ENCODE measurements at regions not wholly inside any gene's neighbourhood (a gene's known extent, or its start where the extent isn't known, plus 50 kb on each side); places are given as distances from the start of the nearest gene placed in this dataset.

- no peak for DNase-seq
- Histone ChIP-seq H3K27ac (no peak overlapping the region), H3K4me3 (no peak overlapping the region), H3K9me3 (no peaks in the 10 kb centered on the region), H3K27me3 (no peaks in the 10 kb centered on the region), H3K36me3 (no peaks in the 10 kb centered on the region), H3K4me1 (no peaks in the 10 kb centered on the region)
- intact Hi-C loops (cut with DNase I), result no loop called here
- ATAC-seq, result no peak
- TF ChIP-seq CTCF (IDR thresholded peaks at IDR 0.05), result no peak
Observed at GRCh38 chr1:198830412-198830811, 191.6 kb downstream of the PTPRC start.

- H3K4me3 ChIP-seq, result no peak overlapping the region
- no peaks in the 10 kb centered on the region for H3K27me3 ChIP-seq
Observed at GRCh38 chr1:198833706-198834503, 195.1 kb downstream of the PTPRC start.

GRCh38 chr1:198837278-198838021 lies 198.6 kb downstream of the PTPRC start:
- no peak for DNase-seq
- H3K4me1 ChIP-seq, result no peaks in the 10 kb centered on the region
- no peaks in the 10 kb centered on the region for H3K9me3 ChIP-seq
- ATAC-seq, result no peak
- intact Hi-C loops (cut with DNase I), result no loop called here
- no peak overlapping the region for H3K27ac ChIP-seq
- H3K36me3 ChIP-seq, result no peaks in the 10 kb centered on the region
- no peak for TF ChIP-seq CTCF (IDR thresholded peaks at IDR 0.05)
- no peaks in the 10 kb centered on the region for H3K27me3 ChIP-seq
- H3K4me3 ChIP-seq, result no peak overlapping the region

More at GRCh38 chr1:198833706-198834503, 195.1 kb downstream of the PTPRC start:
- H3K9me3 ChIP-seq, result no peaks in the 10 kb centered on the region
- ATAC-seq (no peak), DNase-seq (no peak)
- H3K4me1 ChIP-seq, result no peaks in the 10 kb centered on the region
- no peak for TF ChIP-seq CTCF (IDR thresholded peaks at IDR 0.05)
- intact Hi-C loops (cut with DNase I), result no loop called here
- no peak overlapping the region for H3K27ac ChIP-seq
- H3K36me3 ChIP-seq, result no peaks in the 10 kb centered on the region

- TF ChIP-seq CTCF (IDR thresholded peaks at IDR 0.05), result no peak
Observed at GRCh38 chr1:198838022-198838342, 199.1 kb downstream of the PTPRC start.

GRCh38 chr1:198841477-198841876 lies 202.6 kb downstream of the PTPRC start:
- no peaks in the 10 kb centered on the region for H3K27me3 ChIP-seq
- DNase-seq, result no peak

More at GRCh38 chr1:198838022-198838342, 199.1 kb downstream of the PTPRC start:
- Histone ChIP-seq H3K27ac (no peak overlapping the region), H3K27me3 (no peaks in the 10 kb centered on the region), H3K4me3 (no peak overlapping the region), H3K9me3 (no peaks in the 10 kb centered on the region), H3K4me1 (no peaks in the 10 kb centered on the region), H3K36me3 (no peaks in the 10 kb centered on the region)
- intact Hi-C loops (cut with DNase I), result no loop called here
- DNase-seq (no peak), ATAC-seq (no peak)

More at GRCh38 chr1:198841477-198841876, 202.6 kb downstream of the PTPRC start:
- H3K4me1 ChIP-seq, result no peaks in the 10 kb centered on the region
- no peak for ATAC-seq
- intact Hi-C loops (cut with DNase I), result no loop called here
- no peak overlapping the region for H3K4me3 ChIP-seq
- no peak overlapping the region for H3K27ac ChIP-seq
- no peaks in the 10 kb centered on the region for H3K9me3 ChIP-seq
- H3K36me3 ChIP-seq, result no peaks in the 10 kb centered on the region
- no peak for TF ChIP-seq CTCF (IDR thresholded peaks at IDR 0.05)

All from upper lobe of right lung (tissue), 1 donor.